ENCODE measurements at regions not wholly inside any gene's neighbourhood (a gene's known extent, or its start where the extent isn't known, plus 50 kb on each side); places are given as distances from the start of the nearest gene placed in this dataset.
A peak's percentile ranks its signal among the peaks of the same experiment; 100 is the strongest.

- DNase-seq: no peak
These were observed 63.9 kb upstream of the SORCS3 start for GRCh38 chr10:104577163-104577562.

DNA sequence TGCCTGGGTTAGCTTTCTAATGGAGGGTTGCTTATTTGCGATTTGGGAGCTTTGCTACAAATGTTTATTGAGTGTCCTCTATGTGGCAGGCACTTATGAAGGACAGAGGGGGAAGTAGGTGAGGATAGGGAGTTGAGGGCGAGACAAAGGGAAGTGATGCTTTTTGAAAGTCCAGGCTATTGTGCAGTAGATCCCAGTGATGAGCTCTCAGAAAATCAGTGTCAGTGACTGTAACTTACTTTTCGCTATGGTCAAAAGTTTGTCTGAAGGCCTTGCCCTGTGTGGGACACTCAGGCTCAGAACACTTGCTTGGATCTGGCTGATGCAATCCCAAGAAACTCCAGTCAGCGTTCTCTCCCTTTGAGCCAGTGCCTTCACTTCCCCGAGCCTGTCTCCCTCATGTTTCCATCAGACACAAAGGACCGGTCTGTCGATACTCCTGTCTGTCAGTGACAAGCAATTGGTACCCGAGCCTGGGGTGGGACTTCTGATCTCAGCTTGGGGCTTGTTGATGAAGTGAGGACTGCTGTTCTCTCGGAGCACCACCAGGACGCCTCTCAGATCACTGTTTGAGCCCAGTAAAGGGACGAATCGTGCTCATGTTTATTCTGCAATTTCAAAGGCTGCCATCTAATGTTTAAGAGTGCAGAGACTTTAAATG is 63.1 kb upstream of the SORCS3 start:
- no peak for DNase-seq

- DNase-seq: no peak
These were observed 62.4 kb upstream of the SORCS3 start for GRCh38 chr10:104578671-104579070.

- no peak for DNase-seq
These were observed 62.0 kb upstream of the SORCS3 start for GRCh38 chr10:104579136-104579535.

- DNase-seq: no peak
These were observed 60.8 kb upstream of the SORCS3 start for GRCh38 chr10:104580321-104580720.

DNA sequence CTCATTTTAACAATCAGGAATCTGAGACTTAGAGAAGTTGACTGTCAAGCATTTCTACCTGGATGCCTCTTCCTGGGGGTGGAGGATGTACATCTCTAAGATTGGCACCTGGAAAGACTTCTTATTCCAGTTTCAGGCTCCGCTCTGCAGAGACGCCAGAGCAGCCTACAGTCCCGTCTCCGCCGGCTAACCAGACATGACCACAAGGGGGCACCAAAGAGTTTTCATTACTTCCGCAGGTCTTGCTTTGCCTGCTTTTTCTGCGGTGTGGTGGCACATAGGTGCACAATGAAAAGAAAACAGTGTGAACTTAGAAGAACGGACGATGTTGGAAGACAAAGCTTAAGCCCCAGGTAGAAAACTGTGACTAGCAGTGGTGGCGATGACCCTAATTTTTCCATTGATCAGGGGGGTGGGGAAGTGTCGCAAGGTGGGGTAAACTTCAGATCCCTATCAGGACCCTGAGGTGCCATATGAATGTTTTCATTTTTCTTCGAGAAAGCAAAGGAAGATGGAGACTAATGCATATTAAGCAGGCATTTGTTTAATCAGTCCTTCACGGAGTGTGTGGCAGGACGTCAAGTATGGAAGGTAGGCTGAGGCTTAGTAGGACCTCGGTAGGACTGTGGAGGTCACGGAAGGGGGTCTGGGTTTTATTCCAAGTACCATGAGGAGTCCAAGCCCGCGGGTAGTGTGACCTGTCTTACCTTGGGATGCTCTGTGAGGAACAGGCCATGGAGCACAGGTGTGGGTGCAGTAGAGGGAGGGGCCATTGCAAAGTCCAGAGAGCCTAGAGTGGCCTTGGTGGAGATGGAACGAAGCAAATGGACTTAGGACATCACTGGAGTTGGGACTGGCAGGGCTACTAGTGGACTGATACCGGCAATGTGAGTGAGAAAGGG is 60.1 kb upstream of the SORCS3 start:
- peak; percentile 72 for DNase-seq

DNA sequence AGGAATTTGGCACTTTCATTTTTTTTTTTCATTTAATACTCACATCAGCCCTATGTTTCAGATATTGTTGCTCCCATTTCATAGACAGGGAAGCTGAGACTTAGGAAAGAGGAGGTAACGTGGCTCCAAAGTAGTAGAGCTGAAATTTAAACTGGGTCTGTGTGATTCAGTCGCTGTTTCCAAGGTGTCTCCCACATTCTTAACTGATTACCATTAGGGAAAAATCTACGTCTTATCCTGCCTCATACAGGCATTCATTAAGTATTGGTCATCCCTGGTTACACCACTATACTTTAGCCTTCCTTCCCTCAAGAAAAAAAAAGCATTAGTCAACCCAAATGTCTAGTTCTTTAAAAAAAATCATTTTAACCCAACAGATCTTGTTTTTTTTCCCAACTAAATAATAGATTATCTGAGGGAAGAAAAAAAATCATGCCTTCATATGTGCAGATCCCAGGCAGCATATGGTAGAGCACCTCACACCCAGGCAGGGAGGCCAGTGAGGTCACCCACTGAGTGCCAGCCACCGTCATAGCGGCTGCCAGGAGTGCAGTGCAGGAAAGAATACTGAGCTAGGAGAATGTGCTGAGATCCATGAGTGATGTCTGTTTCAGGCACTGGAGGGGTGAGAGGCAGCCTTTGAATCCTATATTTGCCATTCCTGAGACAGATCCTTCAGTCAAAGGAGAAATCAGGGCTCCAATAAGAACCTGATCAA is 59.0 kb upstream of the SORCS3 start:
- no peak for DNase-seq

GRCh38 chr10:104582602-104582951 is 58.5 kb upstream of the SORCS3 start:
- DNase-seq: peak; percentile 7

GRCh38 chr10:104582966-104583365 is 58.1 kb upstream of the SORCS3 start:
- DNase-seq: no peak

- DNase-seq: no peak
These were observed 56.5 kb upstream of the SORCS3 start for GRCh38 chr10:104584541-104584940.

- DNase-seq: no peak
These were observed 53.3 kb upstream of the SORCS3 start for GRCh38 chr10:104587751-104588150.

DNA sequence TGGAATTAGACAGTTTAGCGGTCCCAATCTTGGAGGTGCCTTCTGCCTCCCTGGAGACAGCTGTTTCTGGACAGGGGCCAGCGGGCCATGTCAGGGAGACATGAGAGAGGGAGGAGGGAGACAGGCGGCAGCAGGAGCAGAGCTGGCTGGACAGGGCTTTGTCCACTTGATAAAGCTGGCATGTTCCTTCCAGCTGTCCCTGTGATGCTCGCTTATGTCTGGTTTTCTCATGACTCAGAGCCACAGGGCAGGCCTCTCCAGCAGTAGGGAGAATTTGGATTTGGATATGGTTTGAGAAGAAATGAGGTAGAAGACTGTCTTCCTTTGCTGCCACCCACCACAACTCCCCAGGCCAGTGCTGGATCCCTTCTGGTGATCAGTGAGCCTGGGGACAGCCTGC is 51.7 kb upstream of the SORCS3 start:
- DNase-seq: no peak

DNA sequence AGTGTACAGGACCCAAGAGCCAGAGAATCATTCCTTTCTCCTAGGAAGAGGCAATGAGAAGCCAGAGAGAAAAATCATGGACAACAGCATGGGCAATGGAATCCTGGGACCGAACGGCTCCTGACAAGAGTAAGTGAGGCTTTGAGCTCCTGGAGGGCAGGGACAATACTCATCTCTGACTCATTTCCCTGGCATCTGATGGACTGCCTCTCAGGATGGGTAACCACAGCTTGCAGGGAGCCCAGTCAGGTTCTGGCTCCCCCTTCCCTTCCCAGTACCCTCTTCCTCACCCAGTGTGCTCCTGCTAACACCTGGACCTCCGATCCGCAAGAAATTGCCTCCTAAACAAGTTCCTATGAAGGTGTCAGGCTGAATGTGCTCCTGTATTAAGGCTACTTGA is 51.2 kb upstream of the SORCS3 start:
- DNase-seq: no peak

Data from activated CD4-positive, alpha-beta T cell treated with anti-CD3 and anti-CD28 coated beads, Interleukin-10, Interleukin-2, amounts not matched to agents 100 ng/mL and 50 ng/mL, durations not matched to agents 16 hours and 8 hours (primary cell).